ENCODE measurements at regions not wholly inside any gene's neighbourhood (a gene's known extent, or its start where the extent isn't known, plus 50 kb on each side); places are given as distances from the start of the nearest gene placed in this dataset.

DNA sequence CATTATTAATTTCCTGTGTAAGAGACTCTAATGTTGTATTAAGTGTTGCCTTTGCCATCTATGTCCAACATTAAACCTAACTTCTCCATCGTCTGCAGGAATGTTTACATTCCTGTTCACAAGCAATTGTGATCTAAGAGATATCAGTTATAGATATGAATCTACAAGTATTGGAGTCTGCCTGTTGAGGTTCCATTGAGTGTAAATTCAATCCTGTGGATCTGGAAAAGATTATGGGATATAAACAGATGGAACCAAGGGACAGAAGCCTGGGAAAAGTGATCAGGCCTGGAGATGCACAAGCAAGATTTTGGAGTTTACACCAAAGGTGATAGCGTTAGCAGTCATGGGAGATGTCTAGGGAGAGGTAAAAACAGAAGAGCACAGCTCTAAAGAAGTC, 135.5 kb downstream of the LSMEM1 start:
- FAIRE-seq = no peak
- H3K4me3 ChIP-seq (ENCODE audit: low read depth in 1 of 3, low read length in 3 of 3) = no peak overlapping the region
- no peak overlapping the region for H3K27ac ChIP-seq (ENCODE audit: low read depth in 1 of 3, low read length in 2 of 3)
- no peaks in the 10 kb centered on the region for H3K36me3 ChIP-seq (ENCODE audit: control insufficient read depth in 3 of 3, insufficient read depth in 2 of 3, low read depth in 1 of 3, low read length in 3 of 3)
- H3K9me3 ChIP-seq (ENCODE audit: control insufficient read depth in 2 of 2, insufficient read depth in 1 of 2, low read depth in 1 of 2, low read length in 1 of 2) = no peaks in the 10 kb centered on the region
- DNase-seq = no peak
- H3K27me3 ChIP-seq (ENCODE audit: control insufficient read depth in 3 of 3, insufficient read depth in 3 of 3, low read length in 3 of 3) = no peaks in the 10 kb centered on the region
- H3K4me1 ChIP-seq (ENCODE audit: control insufficient read depth in 3 of 3, insufficient read depth in 2 of 3, low read depth in 1 of 3, low read length in 2 of 3) = no peaks in the 10 kb centered on the region
- 69 to 77% (median 75%) methylated on average over 2 of the region's 2 CpGs for WGBS, 3 donors

DNA sequence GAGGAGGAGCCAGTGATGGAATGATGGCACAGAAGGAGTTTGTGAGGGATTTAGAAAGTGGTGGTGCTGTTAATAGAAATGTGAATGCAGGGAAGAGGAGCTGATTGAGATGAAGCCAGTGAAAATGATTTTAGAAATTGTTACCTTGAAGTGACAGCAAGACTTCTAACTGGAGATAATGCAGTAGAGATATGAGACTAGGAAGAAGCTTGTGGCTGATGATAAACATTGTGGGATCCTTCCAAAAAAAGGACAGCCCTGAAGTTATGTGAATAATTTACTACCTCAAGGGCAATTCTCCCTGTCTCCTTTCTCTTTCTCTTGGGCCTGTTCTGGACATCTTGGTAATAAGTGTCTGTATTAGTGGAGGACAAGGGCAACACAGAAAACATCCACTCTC, 138.6 kb downstream of the LSMEM1 start:
- no peak overlapping the region for H3K4me3 ChIP-seq (ENCODE audit: low read depth in 1 of 3, low read length in 3 of 3)
- FAIRE-seq = no peak
- H3K9me3 ChIP-seq (ENCODE audit: control insufficient read depth in 2 of 2, insufficient read depth in 1 of 2, low read depth in 1 of 2, low read length in 1 of 2) = no peaks in the 10 kb centered on the region
- no peaks in the 10 kb centered on the region for H3K27me3 ChIP-seq (ENCODE audit: control insufficient read depth in 3 of 3, insufficient read depth in 3 of 3, low read length in 3 of 3)
- no peaks in the 10 kb centered on the region for H3K4me1 ChIP-seq (ENCODE audit: control insufficient read depth in 3 of 3, insufficient read depth in 2 of 3, low read depth in 1 of 3, low read length in 2 of 3)
- H3K27ac ChIP-seq (ENCODE audit: low read depth in 1 of 3, low read length in 2 of 3) = no peak overlapping the region
- no peak for DNase-seq
- no peaks in the 10 kb centered on the region for H3K36me3 ChIP-seq (ENCODE audit: control insufficient read depth in 3 of 3, insufficient read depth in 2 of 3, low read depth in 1 of 3, low read length in 3 of 3)

DNA sequence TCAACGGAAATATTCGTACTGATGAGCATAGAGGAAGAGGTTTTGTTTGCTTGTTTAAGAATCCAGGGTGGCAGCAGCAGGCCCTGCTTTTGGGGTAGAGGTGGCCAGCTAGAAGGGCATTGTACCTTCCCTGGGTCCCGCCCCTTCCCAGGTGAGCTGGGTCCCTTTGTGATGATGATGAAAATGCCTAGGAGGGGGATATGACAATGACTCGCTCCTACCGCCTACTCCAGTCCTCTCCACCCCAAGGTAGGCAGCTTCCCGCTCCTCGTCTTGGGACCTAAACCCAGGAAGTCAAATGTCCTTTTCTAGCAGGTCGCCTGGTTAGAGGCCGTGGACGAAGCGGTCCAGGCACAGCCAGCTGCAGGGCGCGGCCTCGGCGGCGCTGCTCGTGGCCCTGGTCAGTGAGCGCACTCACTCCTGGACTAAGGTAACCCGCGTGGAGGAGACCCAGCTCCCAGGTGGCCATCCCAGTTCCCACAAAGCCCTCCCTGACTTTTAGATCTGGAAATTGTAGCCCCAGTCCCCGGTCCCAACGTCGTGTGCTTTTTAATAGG, 141.4 kb downstream of the LSMEM1 start:
- Histone ChIP-seq H3K4me1 (ENCODE audit: control insufficient read depth in 3 of 3, insufficient read depth in 2 of 3, low read depth in 1 of 3, low read length in 2 of 3) (no peaks in the 10 kb centered on the region), H3K36me3 (ENCODE audit: control insufficient read depth in 3 of 3, insufficient read depth in 2 of 3, low read depth in 1 of 3, low read length in 3 of 3) (no peaks in the 10 kb centered on the region), H3K27ac (ENCODE audit: low read depth in 1 of 3, low read length in 2 of 3) (no peak overlapping the region), H3K27me3 (ENCODE audit: control insufficient read depth in 3 of 3, insufficient read depth in 3 of 3, low read length in 3 of 3) (no peaks in the 10 kb centered on the region), H3K9me3 (ENCODE audit: control insufficient read depth in 2 of 2, insufficient read depth in 1 of 2, low read depth in 1 of 2, low read length in 1 of 2) (peaks cover 0 to 3% of the 10 kb centered on the region in 2 donors), H3K4me3 (ENCODE audit: low read depth in 1 of 3, low read length in 3 of 3) (no peak overlapping the region)
- WGBS, 3 donors = 83 to 93% (median 89%) methylated on average over 23 of the region's 23 CpGs
- DNase-seq (no peak), FAIRE-seq (no peak)

DNA sequence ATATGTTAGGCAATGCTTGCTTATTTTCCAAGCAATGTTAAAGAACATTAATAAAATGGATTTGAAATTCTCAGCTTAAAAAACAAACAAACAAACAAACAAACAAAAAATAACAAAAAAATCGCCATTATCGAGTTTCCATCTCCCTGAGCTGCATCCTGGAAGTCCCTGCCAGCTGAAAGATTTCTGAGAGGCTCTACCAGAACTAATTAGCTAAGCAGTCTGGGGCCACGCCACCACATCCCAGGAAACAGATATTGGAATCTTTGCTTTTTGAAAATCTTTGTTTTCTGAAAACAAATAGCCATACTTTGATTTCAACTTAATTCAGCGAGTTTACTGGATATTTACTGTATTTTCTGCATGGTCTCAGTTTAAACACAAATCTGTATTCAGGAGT, 143.6 kb downstream of the LSMEM1 start:
- 77 to 80% (median 78%) methylated on average over 4 of the region's 4 CpGs for WGBS, 3 donors
- FAIRE-seq (no peak), DNase-seq (no peak)
- Histone ChIP-seq H3K27ac (ENCODE audit: low read depth in 1 of 3, low read length in 2 of 3) (no peak overlapping the region), H3K4me1 (ENCODE audit: control insufficient read depth in 3 of 3, insufficient read depth in 2 of 3, low read depth in 1 of 3, low read length in 2 of 3) (no peaks in the 10 kb centered on the region), H3K27me3 (ENCODE audit: control insufficient read depth in 3 of 3, insufficient read depth in 3 of 3, low read length in 3 of 3) (no peaks in the 10 kb centered on the region), H3K4me3 (ENCODE audit: low read depth in 1 of 3, low read length in 3 of 3) (no peak overlapping the region), H3K36me3 (ENCODE audit: control insufficient read depth in 3 of 3, insufficient read depth in 2 of 3, low read depth in 1 of 3, low read length in 3 of 3) (no peaks in the 10 kb centered on the region), H3K9me3 (ENCODE audit: control insufficient read depth in 2 of 2, insufficient read depth in 1 of 2, low read depth in 1 of 2, low read length in 1 of 2) (peaks cover 0 to 4% of the 10 kb centered on the region in 2 donors)

DNA sequence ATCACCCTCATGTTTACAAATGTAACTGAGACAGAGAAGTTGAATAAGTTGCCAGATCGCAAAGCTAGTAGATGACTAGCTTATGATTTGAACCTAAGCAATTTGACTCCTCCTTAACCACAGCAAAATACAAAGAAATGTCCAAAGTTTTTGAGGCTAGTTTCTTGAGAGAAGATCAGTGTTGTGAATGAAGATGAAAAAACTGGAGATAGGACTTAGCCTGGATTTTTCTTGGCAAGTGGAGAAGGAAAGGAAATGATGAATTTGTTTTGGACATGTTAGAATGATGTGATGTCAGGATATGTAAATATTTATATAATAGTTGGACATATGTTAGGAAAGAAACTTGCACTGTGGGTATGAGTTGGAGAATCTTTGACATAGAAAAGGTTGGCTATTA, 149.8 kb downstream of the LSMEM1 start:
- 76 to 83% (median 83%) methylated on average over 1 of the region's 1 CpG for WGBS, 3 donors
- Histone ChIP-seq H3K27ac (ENCODE audit: low read depth in 1 of 3, low read length in 2 of 3) (no peak overlapping the region), H3K4me1 (ENCODE audit: control insufficient read depth in 3 of 3, insufficient read depth in 2 of 3, low read depth in 1 of 3, low read length in 2 of 3) (no peaks in the 10 kb centered on the region), H3K9me3 (ENCODE audit: control insufficient read depth in 2 of 2, insufficient read depth in 1 of 2, low read depth in 1 of 2, low read length in 1 of 2) (peaks cover 0 to 4% of the 10 kb centered on the region in 2 donors), H3K4me3 (ENCODE audit: low read depth in 1 of 3, low read length in 3 of 3) (no peak overlapping the region), H3K36me3 (ENCODE audit: control insufficient read depth in 3 of 3, insufficient read depth in 2 of 3, low read depth in 1 of 3, low read length in 3 of 3) (no peaks in the 10 kb centered on the region), H3K27me3 (ENCODE audit: control insufficient read depth in 3 of 3, insufficient read depth in 3 of 3, low read length in 3 of 3) (no peaks in the 10 kb centered on the region)
- FAIRE-seq = no peak
- DNase-seq = no peak

DNA sequence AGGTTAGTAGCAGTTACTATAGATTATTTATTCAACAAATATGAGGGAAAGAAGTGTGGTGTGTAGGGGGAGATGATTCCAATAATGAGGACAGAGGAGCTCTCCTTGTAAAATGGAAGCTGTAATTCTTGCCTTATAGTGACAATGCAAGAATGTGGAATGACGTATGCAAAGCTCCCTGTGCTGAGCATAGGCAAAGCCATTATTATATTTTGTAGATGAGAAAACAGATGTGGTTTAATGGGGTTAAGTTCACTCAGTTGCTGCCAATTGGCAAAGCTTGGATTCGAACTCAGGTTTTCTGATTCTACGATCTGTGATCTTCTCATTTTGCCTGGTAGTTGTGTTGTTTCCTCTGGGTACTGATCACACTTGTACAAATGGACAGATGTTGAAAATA, 153.3 kb downstream of the LSMEM1 start:
- Histone ChIP-seq H3K9me3 (ENCODE audit: control insufficient read depth in 2 of 2, insufficient read depth in 1 of 2, low read depth in 1 of 2, low read length in 1 of 2) (no peaks in the 10 kb centered on the region), H3K36me3 (ENCODE audit: control insufficient read depth in 3 of 3, insufficient read depth in 2 of 3, low read depth in 1 of 3, low read length in 3 of 3) (no peaks in the 10 kb centered on the region), H3K27ac (ENCODE audit: low read depth in 1 of 3, low read length in 2 of 3) (no peak overlapping the region), H3K4me3 (ENCODE audit: low read depth in 1 of 3, low read length in 3 of 3) (no peak overlapping the region), H3K4me1 (ENCODE audit: control insufficient read depth in 3 of 3, insufficient read depth in 2 of 3, low read depth in 1 of 3, low read length in 2 of 3) (peaks cover 0 to 1% (median 0%) of the 10 kb centered on the region in 3 donors), H3K27me3 (ENCODE audit: control insufficient read depth in 3 of 3, insufficient read depth in 3 of 3, low read length in 3 of 3) (no peaks in the 10 kb centered on the region)
- FAIRE-seq (no peak), DNase-seq (no peak)
- 92 to 95% (median 92%) methylated on average over 3 of the region's 3 CpGs for WGBS, 3 donors

DNA sequence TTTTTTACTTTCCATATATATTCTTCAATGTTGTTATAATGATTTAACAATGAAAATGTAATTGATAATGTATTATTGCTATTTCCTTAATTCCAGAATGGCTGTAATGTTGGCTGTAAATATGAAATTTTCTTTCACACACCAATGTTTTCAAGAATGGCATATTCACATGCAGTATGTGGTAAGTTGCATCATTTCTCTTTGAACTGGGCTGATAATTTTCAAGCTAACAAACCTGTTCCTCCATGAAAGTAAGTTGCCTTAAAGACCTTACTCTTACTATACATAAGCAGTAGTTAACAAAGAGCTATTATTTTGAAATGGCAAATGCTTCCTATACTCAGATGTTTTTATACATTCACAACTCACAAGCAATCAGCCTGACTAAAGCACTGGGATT, 154.5 kb downstream of the TMEM168 start:
- Histone ChIP-seq H3K36me3 (ENCODE audit: control insufficient read depth in 3 of 3, insufficient read depth in 2 of 3, low read depth in 1 of 3, low read length in 3 of 3) (no peaks in the 10 kb centered on the region), H3K27ac (ENCODE audit: low read depth in 1 of 3, low read length in 2 of 3) (no peak overlapping the region), H3K4me3 (ENCODE audit: low read depth in 1 of 3, low read length in 3 of 3) (no peak overlapping the region), H3K27me3 (ENCODE audit: control insufficient read depth in 3 of 3, insufficient read depth in 3 of 3, low read length in 3 of 3) (no peaks in the 10 kb centered on the region), H3K9me3 (ENCODE audit: control insufficient read depth in 2 of 2, insufficient read depth in 1 of 2, low read depth in 1 of 2, low read length in 1 of 2) (peaks cover 0 to 2% of the 10 kb centered on the region in 2 donors), H3K4me1 (ENCODE audit: control insufficient read depth in 3 of 3, insufficient read depth in 2 of 3, low read depth in 1 of 3, low read length in 2 of 3) (peaks cover 0 to 5% (median 0%) of the 10 kb centered on the region in 3 donors)
- FAIRE-seq (no peak), DNase-seq (no peak)

DNA sequence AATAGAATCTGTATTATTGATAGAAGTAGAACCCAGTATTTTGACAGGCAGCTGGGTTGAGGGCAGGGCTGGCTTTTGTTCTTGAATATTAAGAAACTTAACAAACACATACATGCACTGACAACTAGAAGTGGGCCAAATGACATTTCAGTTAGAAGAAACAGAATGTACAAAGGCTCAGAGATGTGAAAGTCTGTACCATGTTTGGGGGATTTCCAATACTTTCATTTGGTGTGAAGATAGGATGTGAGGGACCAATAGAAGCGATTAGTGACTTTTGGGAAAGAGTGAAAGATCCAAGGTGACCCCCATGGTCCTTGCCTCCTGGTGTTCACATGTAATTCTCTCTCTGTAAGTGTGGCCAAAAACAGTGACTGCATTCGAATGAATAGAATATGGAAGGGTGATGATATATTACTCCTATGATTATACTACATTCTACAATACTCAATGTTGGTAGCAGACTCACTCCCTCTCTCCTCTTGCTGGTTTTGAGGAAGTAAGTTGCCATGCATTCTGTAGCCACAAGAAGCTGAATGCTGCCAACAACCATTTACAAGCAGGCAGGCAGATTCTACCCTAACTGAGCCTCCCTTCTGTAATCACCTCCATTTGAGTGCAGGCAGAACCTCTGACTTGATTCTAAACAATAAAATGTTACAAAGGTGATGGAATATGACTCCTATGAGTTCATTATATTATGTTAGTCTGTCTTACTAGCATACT, 151.4 kb downstream of the TMEM168 start:
- peaks cover 0 to 2% of the 10 kb centered on the region in 2 donors for H3K9me3 ChIP-seq (ENCODE audit: control insufficient read depth in 2 of 2, insufficient read depth in 1 of 2, low read depth in 1 of 2, low read length in 1 of 2)
- no peaks in the 10 kb centered on the region for H3K27me3 ChIP-seq (ENCODE audit: control insufficient read depth in 3 of 3, insufficient read depth in 3 of 3, low read length in 3 of 3)
- no peak overlapping the region for H3K4me3 ChIP-seq (ENCODE audit: low read depth in 1 of 3, low read length in 3 of 3)
- H3K4me1 ChIP-seq (ENCODE audit: control insufficient read depth in 3 of 3, insufficient read depth in 2 of 3, low read depth in 1 of 3, low read length in 2 of 3) = peaks cover 0 to 5% (median 0%) of the 10 kb centered on the region in 3 donors
- WGBS, 3 donors = 87 to 93% (median 90%) methylated on average over 2 of the region's 2 CpGs
- DNase-seq (no peak), FAIRE-seq (no peak)
- no peak overlapping the region for H3K27ac ChIP-seq (ENCODE audit: low read depth in 1 of 3, low read length in 2 of 3)
- H3K36me3 ChIP-seq (ENCODE audit: control insufficient read depth in 3 of 3, insufficient read depth in 2 of 3, low read depth in 1 of 3, low read length in 3 of 3) = no peaks in the 10 kb centered on the region

DNA sequence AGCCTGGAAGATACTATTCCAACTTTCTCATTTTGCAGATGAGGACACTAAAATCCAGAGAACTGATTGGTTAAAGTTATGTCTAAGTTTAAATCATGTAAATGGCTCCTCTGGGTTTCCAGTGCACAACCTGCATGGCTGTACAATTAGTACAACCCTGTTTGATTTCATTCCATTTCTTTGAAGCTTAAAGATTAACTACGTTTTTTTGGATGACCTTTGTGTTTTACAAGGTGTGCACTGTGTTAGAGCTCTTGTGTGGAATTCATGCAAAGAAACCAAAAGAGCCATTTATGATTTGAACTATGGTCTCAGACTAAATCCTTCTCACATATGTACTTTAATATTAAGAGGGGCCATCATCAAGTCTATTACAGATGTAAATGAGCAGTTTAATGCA, 149.5 kb downstream of the TMEM168 start:
- Histone ChIP-seq H3K27me3 (ENCODE audit: control insufficient read depth in 3 of 3, insufficient read depth in 3 of 3, low read length in 3 of 3) (no peaks in the 10 kb centered on the region), H3K4me3 (ENCODE audit: low read depth in 1 of 3, low read length in 3 of 3) (no peak overlapping the region), H3K9me3 (ENCODE audit: control insufficient read depth in 2 of 2, insufficient read depth in 1 of 2, low read depth in 1 of 2, low read length in 1 of 2) (peaks cover 0 to 2% of the 10 kb centered on the region in 2 donors), H3K36me3 (ENCODE audit: control insufficient read depth in 3 of 3, insufficient read depth in 2 of 3, low read depth in 1 of 3, low read length in 3 of 3) (no peaks in the 10 kb centered on the region), H3K27ac (ENCODE audit: low read depth in 1 of 3, low read length in 2 of 3) (no peak overlapping the region), H3K4me1 (ENCODE audit: control insufficient read depth in 3 of 3, insufficient read depth in 2 of 3, low read depth in 1 of 3, low read length in 2 of 3) (peaks cover 0 to 5% (median 0%) of the 10 kb centered on the region in 3 donors)
- DNase-seq (peak; percentile 56 to 59), FAIRE-seq (no peak)
- 9 to 44% (median 29%) methylated on average over 1 of the region's 1 CpG for WGBS, 3 donors

All from small intestine (tissue), 7 donors.